ENCODE measurements at regions not wholly inside any gene's neighbourhood (a gene's known extent, or its start where the extent isn't known, plus 50 kb on each side); places are given as distances from the start of the nearest gene placed in this dataset.

GRCh38 chr11:104653407-104653806 is 244.9 kb downstream of the CASP12 start:
- ATAC-seq (no peak), DNase-seq (ENCODE audit: low spot score) (no peak)
- no peak overlapping the region for H3K27ac Mint-ChIP-seq
- H3K36me3 Mint-ChIP-seq = peaks cover 22% of the 10 kb centered on the region
- no peaks in the 10 kb centered on the region for H3K27me3 Mint-ChIP-seq (ENCODE audit: low read depth)
- H3K4me3 Mint-ChIP-seq = no peak overlapping the region
- peaks cover 14% of the 10 kb centered on the region for H3K4me1 Mint-ChIP-seq
- peaks cover 28% of the 10 kb centered on the region for H3K9me3 Mint-ChIP-seq
- POLR2A ChIA-PET = no interaction called here
- CTCF ChIA-PET = no interaction called here
- TF ChIP-seq NFATC4 (CRISPR knock-in tag; IDR thresholded peaks at IDR 0.05) (no peak), ZNF423 (CRISPR knock-in tag; IDR thresholded peaks at IDR 0.05) (no peak), HMGA2 (CRISPR knock-in tag; IDR thresholded peaks at IDR 0.05) (no peak), NFE2L1 (CRISPR knock-in tag; IDR thresholded peaks at IDR 0.05) (no peak), ZNF263 (CRISPR knock-in tag; IDR thresholded peaks at IDR 0.05; ENCODE audit: low read depth) (no peak), ZNF512 (CRISPR knock-in tag; IDR thresholded peaks at IDR 0.05; ENCODE audit: borderline replicate concordance) (no peak), NFYB (CRISPR knock-in tag; conservative IDR thresholded peaks at IDR 0.05; ENCODE audit: low read depth) (no peak)

GRCh38 chr11:104652996-104653395 is 245.3 kb downstream of the CASP12 start:
- ChIA-PET POLR2A (interaction anchor here (0.5 kb wide), 1 partner anchor 55 kb away, joined by 3 read pairs; no protein-coding TSS in a partner anchor), CTCF (no interaction called here)
- DNase-seq (ENCODE audit: low spot score) = no peak
- no peak for TF ChIP-seq NR2C2 (CRISPR knock-in tag; IDR thresholded peaks at IDR 0.05)
- TF ChIP-seq, protein P1, sequence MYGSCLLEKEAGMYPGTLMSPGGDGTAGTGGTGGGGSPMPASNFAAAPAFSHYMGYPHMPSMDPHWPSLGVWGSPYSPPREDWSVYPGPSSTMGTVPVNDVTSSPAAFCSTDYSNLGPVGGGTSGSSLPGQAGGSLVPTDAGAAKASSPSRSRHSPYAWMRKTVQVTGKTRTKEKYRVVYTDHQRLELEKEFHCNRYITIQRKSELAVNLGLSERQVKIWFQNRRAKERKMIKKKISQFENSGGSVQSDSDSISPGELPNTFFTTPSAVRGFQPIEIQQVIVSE (CRISPR knock-in tag; IDR thresholded peaks at IDR 0.05; ENCODE audit: borderline replicate concordance) = no peak
- no peak for TF ChIP-seq ZNF138 (CRISPR knock-in tag; conservative IDR thresholded peaks at IDR 0.05)
- TF ChIP-seq FOXJ3 (CRISPR knock-in tag; IDR thresholded peaks at IDR 0.05; ENCODE audit: borderline replicate concordance) = no peak
- no peak for TF ChIP-seq FOXK1 (CRISPR knock-in tag; IDR thresholded peaks at IDR 0.05)
- no peak for TF ChIP-seq GTF2I (CRISPR knock-in tag; conservative IDR thresholded peaks at IDR 0.05)
- no peak for TF ChIP-seq RELA (CRISPR knock-in tag; IDR thresholded peaks at IDR 0.05; ENCODE audit: borderline replicate concordance)
- no peak for TF ChIP-seq ZNF396 (CRISPR knock-in tag; IDR thresholded peaks at IDR 0.05; ENCODE audit: borderline replicate concordance)
- no peak for TF ChIP-seq ETV6 (CRISPR knock-in tag; IDR thresholded peaks at IDR 0.05)
- TF ChIP-seq, protein P2, sequence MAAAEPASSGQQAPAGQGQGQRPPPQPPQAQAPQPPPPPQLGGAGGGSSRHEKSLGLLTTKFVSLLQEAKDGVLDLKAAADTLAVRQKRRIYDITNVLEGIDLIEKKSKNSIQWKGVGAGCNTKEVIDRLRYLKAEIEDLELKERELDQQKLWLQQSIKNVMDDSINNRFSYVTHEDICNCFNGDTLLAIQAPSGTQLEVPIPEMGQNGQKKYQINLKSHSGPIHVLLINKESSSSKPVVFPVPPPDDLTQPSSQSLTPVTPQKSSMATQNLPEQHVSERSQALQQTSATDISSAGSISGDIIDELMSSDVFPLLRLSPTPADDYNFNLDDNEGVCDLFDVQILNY (CRISPR knock-in tag; IDR thresholded peaks at IDR 0.05) = no peak
- TF ChIP-seq, protein P3, sequence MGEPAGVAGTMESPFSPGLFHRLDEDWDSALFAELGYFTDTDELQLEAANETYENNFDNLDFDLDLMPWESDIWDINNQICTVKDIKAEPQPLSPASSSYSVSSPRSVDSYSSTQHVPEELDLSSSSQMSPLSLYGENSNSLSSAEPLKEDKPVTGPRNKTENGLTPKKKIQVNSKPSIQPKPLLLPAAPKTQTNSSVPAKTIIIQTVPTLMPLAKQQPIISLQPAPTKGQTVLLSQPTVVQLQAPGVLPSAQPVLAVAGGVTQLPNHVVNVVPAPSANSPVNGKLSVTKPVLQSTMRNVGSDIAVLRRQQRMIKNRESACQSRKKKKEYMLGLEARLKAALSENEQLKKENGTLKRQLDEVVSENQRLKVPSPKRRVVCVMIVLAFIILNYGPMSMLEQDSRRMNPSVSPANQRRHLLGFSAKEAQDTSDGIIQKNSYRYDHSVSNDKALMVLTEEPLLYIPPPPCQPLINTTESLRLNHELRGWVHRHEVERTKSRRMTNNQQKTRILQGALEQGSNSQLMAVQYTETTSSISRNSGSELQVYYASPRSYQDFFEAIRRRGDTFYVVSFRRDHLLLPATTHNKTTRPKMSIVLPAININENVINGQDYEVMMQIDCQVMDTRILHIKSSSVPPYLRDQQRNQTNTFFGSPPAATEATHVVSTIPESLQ (CRISPR knock-in tag; IDR thresholded peaks at IDR 0.05) = no peak
- TF ChIP-seq JUN (CRISPR knock-in tag; IDR thresholded peaks at IDR 0.05) = no peak
- TF ChIP-seq NR1H2 (CRISPR knock-in tag; IDR thresholded peaks at IDR 0.05) = no peak
- TF ChIP-seq SP1 (CRISPR knock-in tag; conservative IDR thresholded peaks at IDR 0.05) = no peak
- no peak for TF ChIP-seq ZNF512 (CRISPR knock-in tag; IDR thresholded peaks at IDR 0.05; ENCODE audit: borderline replicate concordance)
- no peak for TF ChIP-seq ERG (CRISPR knock-in tag; IDR thresholded peaks at IDR 0.05)
- peaks cover 22% of the 10 kb centered on the region for H3K36me3 Mint-ChIP-seq
- no peak overlapping the region for H3K4me3 Mint-ChIP-seq
- H3K9me3 Mint-ChIP-seq = peaks cover 25% of the 10 kb centered on the region
- H3K4me1 Mint-ChIP-seq = peaks cover 14% of the 10 kb centered on the region
- no peaks in the 10 kb centered on the region for H3K27me3 Mint-ChIP-seq (ENCODE audit: low read depth)
- no peak for ATAC-seq
- H3K27ac Mint-ChIP-seq = 0 out of 2 replicates have a peak overlapping the region, but pooled peaks have one; percentile 10
